Aorta (tissue), 5 donors: ENCODE measurements at regions not wholly inside any gene's neighbourhood (a gene's known extent, or its start where the extent isn't known, plus 50 kb on each side); places are given as distances from the start of the nearest gene placed in this dataset.

Experiments
- ATAC-seq: fragments of 200-7000 bp; cut with Tn5 transposase; one replicate; pipeline ENCODE4 v1.9.1; 2022; ENCODE audit warnings: moderate library complexity; ENCODE audit not compliant: low FRiP score
- DNase-seq, 2 donors: peaks; one replicate each; pipeline ENCODE4 v3.0.0-alpha.2; 2020
- H3K27ac ChIP-seq, 2 donors: one replicate each; pipeline ENCODE4 v1.5.1; 2013; ENCODE audit warnings: low read length in 2 of 2, mild to moderate bottlenecking in 2 of 2, moderate library complexity in 2 of 2, control low read depth in 1 of 2, inconsistent platforms in 1 of 2, low read depth in 1 of 2
- H3K27me3 ChIP-seq, 2 donors: one replicate each; pipeline ENCODE4 v1.6.1; 2013; ENCODE audit warnings: control low read depth in 1 of 2, low read length in 1 of 2, mild to moderate bottlenecking in 1 of 2, moderate library complexity in 1 of 2; ENCODE audit not compliant: insufficient read depth in 2 of 2, control insufficient read depth in 1 of 2
- H3K36me3 ChIP-seq, 2 donors: one replicate each; pipeline ENCODE4 v1.6.1; 2013; ENCODE audit warnings: control low read depth in 1 of 2, low read length in 1 of 2, mild to moderate bottlenecking in 1 of 2; ENCODE audit not compliant: insufficient read depth in 2 of 2, control insufficient read depth in 1 of 2
- H3K4me1 ChIP-seq, 2 donors: one replicate each; pipeline ENCODE4 v1.6.1; 2013; ENCODE audit warnings: low read length in 2 of 2, control low read depth in 1 of 2, mild to moderate bottlenecking in 1 of 2, moderate library complexity in 1 of 2; ENCODE audit not compliant: insufficient read depth in 2 of 2, control insufficient read depth in 1 of 2
- H3K4me3 ChIP-seq, 2 donors: one replicate each; pipeline ENCODE4 v1.5.1; 2013; ENCODE audit warnings: low read length in 2 of 2, control low read depth in 1 of 2, mild to moderate bottlenecking in 1 of 2
- H3K9me3 ChIP-seq: one replicate; pipeline ENCODE4 v1.6.1; 2013; ENCODE audit warnings: mild to moderate bottlenecking, low read length; ENCODE audit not compliant: control insufficient read depth
- WGBS, 2 donors: extraction: QIAGEN DNeasy Blood & Tissue Kit; methylation state at CpG; one replicate each; pipeline ENCODE4 v1.1.7; 2013; 5-methylcytosine and 5-hydroxymethylcytosine counted together
- intact Hi-C, 2 donors: fragments of 100-400 bp; cut with DNase I; formaldehyde crosslinking; loops; one replicate each; pipeline versions ENCODE4 v1.14.2 to v1.15.0; 2022
- donor health status: healthy with polysubstance abuse.
- donor health status: Bipolar disorder and iron deficiency.
- donor health status: DM: no; HTN: no; CAD: no.
- donor health status: DM: no; HTN: no; CAD: no.
- donor health status: DM: yes; HTN: yes; CAD: no.

DNA sequence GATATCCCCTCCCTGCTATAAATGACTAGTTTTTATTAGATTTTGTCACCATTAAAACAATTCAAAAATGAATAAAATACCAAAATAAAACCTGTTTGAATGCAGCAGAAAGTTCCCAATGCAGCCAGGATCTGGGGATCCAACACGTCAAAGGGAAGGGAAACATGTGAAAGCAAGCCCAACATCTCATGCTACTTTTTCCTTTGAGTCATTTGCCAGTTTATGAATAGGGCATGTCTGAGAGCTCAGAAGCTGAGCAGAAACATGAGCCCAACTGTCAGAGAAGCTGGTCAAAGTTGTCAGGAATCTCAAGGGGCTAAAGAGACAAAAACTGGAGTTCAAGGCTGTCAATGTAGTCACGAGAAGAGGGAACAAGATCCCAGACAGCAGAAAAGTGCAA is 526.4 kb downstream of the KLF5 start:
- intact Hi-C loops, result no loop called here
- Histone ChIP-seq H3K27ac (no peak overlapping the region), H3K27me3 (no peaks in the 10 kb centered on the region)

DNA sequence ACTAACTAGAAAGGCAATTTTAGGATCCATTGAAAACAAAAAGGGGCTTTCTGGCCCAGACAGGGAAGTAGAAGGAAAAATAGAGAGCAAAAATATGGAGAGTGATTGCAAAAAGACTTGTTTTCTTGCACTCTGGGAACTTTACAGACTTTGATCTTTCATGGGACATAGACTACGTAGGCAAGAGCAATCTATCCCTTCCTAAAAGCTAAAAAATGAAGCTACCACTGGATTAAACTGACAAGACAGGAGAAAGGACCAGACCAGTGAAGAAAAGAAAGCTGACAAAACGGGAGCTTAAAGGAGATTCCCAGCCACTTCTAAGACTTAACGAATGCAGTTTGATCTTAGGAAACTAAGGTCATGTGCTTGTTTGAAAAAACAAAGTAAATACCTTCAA is 524.5 kb downstream of the KLF5 start:
- ATAC-seq (no peak), DNase-seq (no peak)
- H3K36me3 ChIP-seq, result peaks cover 0 to 2% of the 10 kb centered on the region in 2 donors
- H3K9me3 ChIP-seq, result no peaks in the 10 kb centered on the region
- 55 to 62% methylated on average over 3 of the region's 3 CpGs for WGBS, 2 donors
- H3K27me3 ChIP-seq, result no peaks in the 10 kb centered on the region
- no peak overlapping the region for H3K4me3 ChIP-seq
- H3K4me1 ChIP-seq, result no peaks in the 10 kb centered on the region
- intact Hi-C loops, result no loop called here
- H3K27ac ChIP-seq, result no peak overlapping the region

More for the DNA sequence above, 526.4 kb downstream of the KLF5 start:
- Histone ChIP-seq H3K9me3 (no peaks in the 10 kb centered on the region), H3K4me3 (no peak overlapping the region), H3K36me3 (peaks cover 0 to under 1% of the 10 kb centered on the region in 2 donors), H3K4me1 (no peaks in the 10 kb centered on the region)
- no peak for DNase-seq
- no peak for ATAC-seq
- WGBS, 2 donors, result 78 to 82% methylated on average over 2 of the region's 2 CpGs

DNA sequence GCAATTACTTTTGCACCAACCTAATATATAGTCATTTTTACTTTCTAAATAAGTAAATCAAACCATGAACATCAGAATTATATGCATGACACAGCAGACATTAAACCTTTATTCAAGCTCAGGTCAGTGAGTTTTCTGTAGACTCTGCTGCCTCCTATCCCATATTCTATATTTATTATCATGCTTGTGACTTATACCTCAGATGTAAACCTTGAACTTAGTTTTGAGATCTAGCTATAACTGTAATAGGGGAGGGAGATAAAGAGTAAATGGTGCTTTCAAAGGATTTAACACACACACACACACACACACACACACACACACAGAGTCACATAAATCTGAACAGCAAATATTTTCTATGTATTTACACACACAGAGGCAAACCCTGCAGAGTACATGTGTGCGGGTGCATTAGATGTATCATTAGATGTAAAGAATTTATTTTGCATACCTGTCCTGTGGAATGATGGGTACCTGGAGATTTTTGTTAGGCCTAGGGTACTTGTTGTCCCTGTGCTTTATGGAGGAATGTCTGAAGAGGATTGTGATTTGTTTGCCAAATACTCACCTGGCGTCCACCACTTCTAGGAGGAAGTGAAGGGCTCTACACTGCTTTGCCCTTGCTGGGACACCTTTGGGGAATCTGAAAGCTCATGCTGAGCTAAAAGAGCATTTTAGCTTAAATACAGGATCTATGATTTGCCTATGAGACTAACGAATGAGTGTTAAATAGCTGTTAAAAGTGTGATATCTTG is 521.9 kb downstream of the KLF5 start:
- Histone ChIP-seq H3K36me3 (peaks cover 0 to 2% of the 10 kb centered on the region in 2 donors), H3K27ac (no peak overlapping the region), H3K9me3 (no peaks in the 10 kb centered on the region), H3K27me3 (no peaks in the 10 kb centered on the region), H3K4me1 (no peaks in the 10 kb centered on the region), H3K4me3 (no peak overlapping the region)
- intact Hi-C loops, result no loop called here
- ATAC-seq, result no peak
- DNase-seq, result no peak
- 86 to 88% methylated on average over 3 of the region's 3 CpGs for WGBS, 2 donors

DNA sequence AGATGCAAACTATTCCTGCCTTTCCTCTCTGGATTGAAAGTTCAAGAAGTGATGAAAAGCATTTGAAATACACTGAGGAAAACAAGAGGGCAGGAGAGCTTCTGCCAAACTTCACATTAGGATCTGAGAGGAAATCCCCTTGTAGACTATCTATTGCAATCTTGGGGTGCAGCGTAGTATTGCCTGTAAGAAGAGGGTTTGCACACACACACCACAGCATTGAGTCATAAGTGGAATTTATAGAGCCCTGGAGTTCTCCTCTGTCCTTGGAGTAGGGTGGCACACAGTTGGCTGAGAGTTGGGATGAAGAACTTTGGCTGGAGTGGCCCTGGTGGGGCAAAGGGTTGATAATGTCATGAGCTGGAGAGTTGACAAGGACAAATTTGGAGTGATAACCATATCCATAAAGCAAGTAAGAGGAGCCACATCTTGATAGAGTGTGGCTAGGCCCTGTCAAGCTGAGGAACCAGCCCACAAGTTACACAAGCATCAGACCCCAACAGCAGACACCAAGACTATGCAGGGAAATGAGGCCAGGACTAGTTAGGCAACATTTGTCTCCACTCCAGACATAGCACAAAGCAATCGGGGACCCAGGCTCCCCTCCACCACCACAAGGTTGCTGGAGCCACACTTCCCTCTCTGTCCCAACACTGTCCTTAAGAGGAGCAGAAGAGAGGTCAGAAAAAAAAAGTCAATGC is 520.9 kb downstream of the KLF5 start:
- Histone ChIP-seq H3K4me1 (no peaks in the 10 kb centered on the region), H3K4me3 (no peak overlapping the region), H3K36me3 (peaks cover 0 to 2% of the 10 kb centered on the region in 2 donors), H3K27ac (no peak overlapping the region), H3K9me3 (no peaks in the 10 kb centered on the region), H3K27me3 (no peaks in the 10 kb centered on the region)
- intact Hi-C loops, result no loop called here
- no peak for DNase-seq
- no peak for ATAC-seq
- WGBS, 2 donors, result 90 to 91% methylated on average over 2 of the region's 2 CpGs

DNA sequence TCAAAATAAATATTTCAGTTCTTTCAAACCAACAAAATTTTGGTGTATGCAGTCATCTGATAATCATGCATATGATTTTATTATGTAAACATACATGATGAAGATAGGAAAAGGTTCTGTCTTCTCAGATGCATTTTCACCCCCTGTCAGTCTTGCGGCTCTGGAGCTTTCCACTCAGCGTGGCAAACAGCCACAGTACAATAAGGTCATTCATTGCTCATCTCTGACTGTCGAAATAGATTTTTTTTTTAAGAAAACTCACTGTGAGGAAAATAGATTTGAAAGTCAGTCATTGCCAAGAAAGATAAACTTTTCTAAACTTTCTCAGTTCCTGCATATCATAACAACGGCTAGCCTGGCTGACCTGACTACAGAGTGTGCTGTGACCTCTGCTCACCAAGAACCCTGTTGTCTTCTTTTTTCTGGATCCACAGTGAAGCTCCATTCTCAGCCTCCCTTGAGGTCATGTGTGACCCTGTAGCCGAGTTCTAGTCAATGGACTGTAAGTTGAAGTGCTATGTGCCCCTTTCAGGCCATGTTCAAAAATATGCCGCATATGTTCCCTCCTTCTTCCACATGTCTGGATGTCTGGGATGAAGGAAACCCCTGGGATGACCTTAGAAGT is 519.6 kb downstream of the KLF5 start:
- no peaks in the 10 kb centered on the region for H3K4me1 ChIP-seq
- H3K4me3 ChIP-seq, result no peak overlapping the region
- intact Hi-C loops, result no loop called here
- 53 to 60% methylated on average over 6 of the region's 6 CpGs for WGBS, 2 donors
- no peaks in the 10 kb centered on the region for H3K9me3 ChIP-seq
- DNase-seq (no peak), ATAC-seq (no peak)
- no peaks in the 10 kb centered on the region for H3K27me3 ChIP-seq
- H3K27ac ChIP-seq, result no peak overlapping the region
- peaks cover 0 to 2% of the 10 kb centered on the region in 2 donors for H3K36me3 ChIP-seq

DNA sequence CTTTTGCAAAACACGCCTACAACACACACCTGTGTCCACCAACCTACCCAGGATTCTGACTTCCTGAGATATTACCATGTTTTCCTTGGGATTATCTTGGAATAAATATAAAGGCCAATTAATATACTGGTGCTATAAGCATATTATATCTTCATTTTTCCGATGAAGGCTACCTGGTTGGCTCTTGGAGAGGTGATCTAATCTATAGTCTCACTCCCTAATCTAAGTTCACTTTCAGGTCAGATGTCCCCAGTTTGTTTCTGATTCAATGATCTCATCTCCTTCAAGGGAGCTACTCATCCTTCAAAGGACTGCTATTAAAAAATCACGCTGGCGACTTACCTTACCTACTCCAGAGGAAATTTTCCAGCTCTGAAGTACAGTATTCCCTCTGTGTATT is 517.5 kb downstream of the KLF5 start:
- no peak for ATAC-seq
- no peaks in the 10 kb centered on the region for H3K9me3 ChIP-seq
- DNase-seq, result no peak
- H3K4me3 ChIP-seq, result no peak overlapping the region
- peaks cover 0 to 2% of the 10 kb centered on the region in 2 donors for H3K36me3 ChIP-seq
- intact Hi-C loops, result no loop called here
- no peaks in the 10 kb centered on the region for H3K27me3 ChIP-seq
- H3K27ac ChIP-seq, result no peak overlapping the region
- WGBS, 2 donors, result 89 to 97% methylated on average over 4 of the region's 4 CpGs
- no peaks in the 10 kb centered on the region for H3K4me1 ChIP-seq

DNA sequence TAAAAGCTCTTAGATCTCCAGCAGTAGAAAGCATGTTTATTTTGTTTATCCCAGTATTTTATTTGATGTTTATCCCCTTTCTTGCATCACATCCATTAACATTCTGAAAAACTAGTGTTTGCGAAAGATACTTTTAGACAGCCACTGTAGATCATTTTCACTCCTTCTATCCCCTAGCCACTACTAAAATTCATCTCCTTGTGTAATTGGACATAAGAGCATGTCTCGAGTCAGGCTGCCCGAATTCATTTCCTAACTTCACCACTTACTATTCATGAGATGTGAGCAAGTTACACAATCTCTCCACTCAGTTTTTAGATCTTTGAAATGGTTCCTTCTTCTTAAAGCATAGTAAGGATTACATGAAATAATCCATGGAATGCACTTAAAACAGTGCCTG is 514.0 kb downstream of the KLF5 start:
- WGBS, 2 donors, result 56 to 58% methylated on average over 3 of the region's 3 CpGs
- DNase-seq, result no peak
- no peak for ATAC-seq
- no peaks in the 10 kb centered on the region for H3K4me1 ChIP-seq
- H3K4me3 ChIP-seq, result no peak overlapping the region
- intact Hi-C loops, result no loop called here
- H3K27me3 ChIP-seq, result no peaks in the 10 kb centered on the region
- H3K9me3 ChIP-seq, result no peaks in the 10 kb centered on the region
- no peak overlapping the region for H3K27ac ChIP-seq
- no peaks in the 10 kb centered on the region for H3K36me3 ChIP-seq

DNA sequence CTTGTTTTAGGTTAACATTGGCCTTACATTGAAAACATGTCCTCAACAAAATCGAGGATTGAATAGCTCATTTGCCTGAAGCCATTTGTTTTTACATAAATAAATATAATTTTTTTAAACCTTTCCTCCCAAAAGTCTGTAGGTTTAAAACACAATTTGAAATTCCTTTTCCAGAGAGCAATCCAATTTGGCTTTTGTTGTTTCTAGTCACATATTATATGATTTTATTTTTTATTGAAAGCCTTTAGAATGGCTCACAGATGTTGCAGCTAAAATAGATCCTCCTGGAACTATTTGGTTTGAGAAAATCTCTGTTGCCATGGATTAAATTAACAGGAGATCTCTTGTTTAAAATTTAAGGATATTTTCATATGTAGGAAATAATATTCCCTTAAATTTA is 512.6 kb downstream of the KLF5 start:
- H3K9me3 ChIP-seq, result no peaks in the 10 kb centered on the region
- WGBS, 2 donors, result 59 to 65% methylated on average over 1 of the region's 1 CpG
- no peak overlapping the region for H3K27ac ChIP-seq
- intact Hi-C loops, result no loop called here
- no peaks in the 10 kb centered on the region for H3K36me3 ChIP-seq
- ATAC-seq, result no peak
- no peak for DNase-seq
- H3K4me1 ChIP-seq, result no peaks in the 10 kb centered on the region
- H3K4me3 ChIP-seq, result no peak overlapping the region
- no peaks in the 10 kb centered on the region for H3K27me3 ChIP-seq

DNA sequence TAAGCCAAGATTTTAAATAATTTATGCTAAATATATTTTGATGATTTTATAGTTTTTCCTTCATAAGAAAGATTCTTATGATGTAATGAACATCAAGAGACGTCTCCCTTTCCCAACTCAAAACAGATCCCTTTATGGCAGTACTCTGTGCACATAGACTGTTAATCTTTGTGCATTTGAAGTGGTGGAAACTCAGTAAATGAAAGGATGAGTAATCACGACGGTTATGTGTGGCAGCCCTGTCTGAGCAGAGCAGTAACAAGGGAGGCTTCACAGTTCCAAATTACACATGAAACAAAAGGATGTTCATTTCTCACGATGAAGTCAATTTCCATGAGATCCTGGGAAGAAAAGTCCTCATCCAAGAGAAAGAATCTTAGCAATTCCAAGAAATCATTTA is 498.1 kb downstream of the KLF5 start:
- 56 to 68% methylated on average over 4 of the region's 4 CpGs for WGBS, 2 donors
- ATAC-seq (no peak), DNase-seq (no peak)
- Histone ChIP-seq H3K4me3 (no peak overlapping the region), H3K4me1 (no peaks in the 10 kb centered on the region), H3K27ac (no peak overlapping the region), H3K27me3 (no peaks in the 10 kb centered on the region), H3K36me3 (no peaks in the 10 kb centered on the region), H3K9me3 (no peaks in the 10 kb centered on the region)
- intact Hi-C loops, result no loop called here
